Testis (tissue), 2 donors: ENCODE measurements at regions not wholly inside any gene's neighbourhood (a gene's known extent, or its start where the extent isn't known, plus 50 kb on each side); places are given as distances from the start of the nearest gene placed in this dataset.

ENCODE experiments used
- DNase-seq: peaks from one replicate; pipeline ENCODE4 v3.0.0-alpha.2; 2019
- H3K27ac ChIP-seq, 2 donors: fragments of 200-600 bp; sonication (generic); one replicate each; pipeline ENCODE4 v1.5.1; 2019
- H3K27me3 ChIP-seq: fragments of 200-600 bp; sonication (generic); one replicate; pipeline ENCODE4 v1.5.1; 2019
- H3K36me3 ChIP-seq: fragments of 200-600 bp; sonication (generic); one replicate; pipeline ENCODE4 v1.5.1; 2017; ENCODE audit warnings: low read depth; ENCODE audit errors: missing control alignments
- H3K4me1 ChIP-seq: fragments of 200-600 bp; sonication (generic); one replicate; pipeline ENCODE4 v1.5.1; 2019
- H3K4me3 ChIP-seq, 2 donors: fragments of 200-600 bp; sonication (generic); one replicate each; pipeline ENCODE4 v1.5.1; 2017 to 2019
- H3K9me3 ChIP-seq: fragments of 200-600 bp; sonication (generic); one replicate; pipeline ENCODE4 v1.5.1; 2017
- CTCF ChIP-seq, 3 experiments: fragments of 450-650 bp in 2 of 3; fragments of 200-600 bp in 1 of 3; sonication (generic) in 1 of 3; IDR thresholded peaks; one replicate each; pipeline ENCODE4 v1.5.1; 2016 to 2019; ENCODE audit warnings: antibody characterized with exemption in 3 of 3, mild to moderate bottlenecking in 2 of 3, moderate library complexity in 1 of 3
- POLR2A ChIP-seq: fragments of 450-650 bp; IDR thresholded peaks from one replicate; pipeline ENCODE4 v1.6.1; 2017; ENCODE audit warnings: antibody characterized with exemption, mild to moderate bottlenecking, moderate library complexity
- WGBS, 2 donors: methylation state at CpG; one replicate each; pipeline ENCODE4 v1.1.5; 2018; 5-methylcytosine and 5-hydroxymethylcytosine counted together
- intact Hi-C: fragments of 100-400 bp; cut with DNase I; formaldehyde crosslinking; loops from one replicate; pipeline ENCODE4 v1.15.1; 2023; ENCODE audit warnings: low total_unique reads

- 87 to 95% methylated on average over 4 of the region's 4 CpGs for WGBS, 2 donors
- H3K4me3 ChIP-seq, result no peak overlapping the region
- no peaks in the 10 kb centered on the region for H3K27me3 ChIP-seq
- H3K9me3 ChIP-seq, result no peaks in the 10 kb centered on the region
- intact Hi-C loops, result no loop called here
- TF ChIP-seq POLR2A (no peak), CTCF (IDR thresholded peaks at IDR 0.05) (no peak)
- no peaks in the 10 kb centered on the region for H3K36me3 ChIP-seq
- H3K4me1 ChIP-seq, result peaks cover 11% of the 10 kb centered on the region
- no peak overlapping the region for H3K27ac ChIP-seq
- no peak for DNase-seq
These were observed 453.7 kb downstream of the SLC4A3 start for GRCh38 chr2:220081171-220081570.

- no peak overlapping the region for H3K27ac ChIP-seq
- no peak overlapping the region for H3K4me3 ChIP-seq
- no peaks in the 10 kb centered on the region for H3K9me3 ChIP-seq
- no peak for TF ChIP-seq POLR2A
- TF ChIP-seq CTCF (IDR thresholded peaks at IDR 0.05), result no peak
- H3K27me3 ChIP-seq, result no peaks in the 10 kb centered on the region
- intact Hi-C loops, result no loop called here
- no peak for DNase-seq
- no peaks in the 10 kb centered on the region for H3K36me3 ChIP-seq
- H3K4me1 ChIP-seq, result no peaks in the 10 kb centered on the region
- 66 to 73% methylated on average over 3 of the region's 3 CpGs for WGBS, 2 donors
These were observed 462.6 kb downstream of the SLC4A3 start for GRCh38 chr2:220090050-220090449.

- Histone ChIP-seq H3K9me3 (no peaks in the 10 kb centered on the region), H3K27me3 (no peaks in the 10 kb centered on the region), H3K27ac (no peak overlapping the region), H3K36me3 (no peaks in the 10 kb centered on the region), H3K4me3 (no peak overlapping the region), H3K4me1 (no peaks in the 10 kb centered on the region)
- WGBS, 2 donors, result 62 to 67% methylated on average over 2 of the region's 2 CpGs
- no peak for DNase-seq
- intact Hi-C loops, result no loop called here
- no peak for TF ChIP-seq CTCF (IDR thresholded peaks at IDR 0.05)
- no peak for TF ChIP-seq POLR2A
These were observed 469.0 kb downstream of the SLC4A3 start for GRCh38 chr2:220096406-220096805.

DNA sequence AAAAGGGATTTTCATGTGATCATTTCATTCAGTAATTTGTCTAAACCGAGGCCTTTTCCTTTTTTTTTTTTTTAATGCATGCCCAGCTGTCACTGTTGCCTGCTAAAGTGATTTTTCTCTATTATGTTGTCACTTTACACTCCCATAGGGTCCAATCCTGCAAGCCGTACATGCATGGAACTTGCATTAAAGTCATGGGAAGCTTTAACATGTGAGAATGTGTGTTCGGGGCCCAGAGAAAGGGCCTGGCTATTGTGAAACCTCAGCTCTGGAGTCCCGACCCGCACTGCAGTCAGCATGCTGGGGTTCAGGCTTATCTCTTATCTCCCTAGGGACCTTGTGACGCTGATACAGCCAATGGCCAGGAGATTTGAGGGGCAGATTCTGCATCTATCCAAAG, 474.6 kb downstream of the SLC4A3 start:
- Histone ChIP-seq H3K9me3 (no peaks in the 10 kb centered on the region), H3K27ac (no peak overlapping the region), H3K27me3 (no peaks in the 10 kb centered on the region), H3K4me3 (no peak overlapping the region), H3K4me1 (no peaks in the 10 kb centered on the region), H3K36me3 (no peaks in the 10 kb centered on the region)
- DNase-seq, result no peak
- intact Hi-C loops, result no loop called here
- 81 to 84% methylated on average over 6 of the region's 6 CpGs for WGBS, 2 donors
- TF ChIP-seq CTCF (IDR thresholded peaks at IDR 0.05) (no peak), POLR2A (no peak)

DNA sequence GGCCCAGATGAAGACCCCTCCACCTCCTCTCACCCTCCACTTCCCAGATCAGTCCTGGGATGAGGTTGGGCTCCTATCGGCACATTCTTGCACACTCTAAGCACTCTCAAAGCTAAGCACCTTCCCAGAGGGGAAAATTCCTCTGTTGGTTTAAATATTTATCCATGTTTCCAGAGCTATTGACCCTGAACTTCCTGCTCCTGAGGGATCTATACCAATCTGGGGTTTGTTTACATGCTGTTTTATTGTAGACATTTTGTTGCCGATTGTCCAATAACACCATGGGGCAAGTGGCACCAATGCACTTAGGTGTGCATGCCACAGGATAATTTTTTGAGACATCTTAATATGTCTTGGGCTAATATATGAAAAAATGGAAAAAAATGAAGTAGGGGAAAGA, 476.2 kb downstream of the SLC4A3 start:
- WGBS, 2 donors, result 85 to 94% methylated on average over 2 of the region's 2 CpGs
- no peak for DNase-seq
- H3K36me3 ChIP-seq, result no peaks in the 10 kb centered on the region
- no peaks in the 10 kb centered on the region for H3K9me3 ChIP-seq
- intact Hi-C loops, result no loop called here
- H3K4me1 ChIP-seq, result no peaks in the 10 kb centered on the region
- no peak for TF ChIP-seq CTCF (IDR thresholded peaks at IDR 0.05)
- no peak for TF ChIP-seq POLR2A
- H3K27me3 ChIP-seq, result no peaks in the 10 kb centered on the region
- H3K27ac ChIP-seq, result no peak overlapping the region
- H3K4me3 ChIP-seq, result no peak overlapping the region
